ENCODE measurements at regions not wholly inside any gene's neighbourhood (a gene's known extent, or its start where the extent isn't known, plus 50 kb on each side); places are given as distances from the start of the nearest gene placed in this dataset.

DNA sequence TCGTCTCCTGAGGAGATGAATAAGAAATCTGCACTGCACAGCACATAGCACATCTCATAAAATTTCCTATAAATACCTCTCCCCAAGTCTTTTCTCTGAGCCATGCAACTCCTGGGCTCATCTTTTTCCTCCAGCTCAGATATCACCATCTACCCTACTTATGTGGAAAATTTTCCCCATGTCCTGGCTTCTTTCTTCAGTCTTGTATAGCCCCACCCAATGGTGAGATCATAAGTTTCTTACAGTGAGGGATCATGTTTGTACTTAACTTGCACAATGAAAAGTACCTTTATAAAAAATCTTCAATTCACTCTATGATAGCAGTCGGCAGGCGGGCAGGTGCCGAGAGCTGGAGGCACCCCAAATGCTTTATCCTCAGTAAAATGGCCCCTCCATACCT, 198.6 kb upstream of the S100G start:
- DNase-seq: no peak

DNA sequence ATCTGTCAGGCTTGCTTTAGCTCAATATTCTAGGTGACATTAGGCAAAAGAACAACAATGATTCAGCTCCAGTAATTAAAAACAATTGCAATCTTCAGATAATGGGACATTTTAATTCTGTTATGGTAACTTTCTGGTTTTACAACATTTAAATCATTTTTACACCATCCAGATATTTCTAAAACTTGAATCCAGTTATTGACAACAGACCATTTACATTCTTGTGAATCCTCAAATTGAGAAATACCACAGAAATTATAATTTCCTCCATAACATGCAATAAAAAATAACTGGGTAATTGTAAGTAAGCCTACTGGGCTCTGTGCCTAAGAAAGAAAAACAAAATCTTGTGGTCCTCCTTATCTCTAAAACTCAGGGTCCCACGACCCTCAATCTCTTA, 195.0 kb upstream of the S100G start:
- no peak for DNase-seq

DNA sequence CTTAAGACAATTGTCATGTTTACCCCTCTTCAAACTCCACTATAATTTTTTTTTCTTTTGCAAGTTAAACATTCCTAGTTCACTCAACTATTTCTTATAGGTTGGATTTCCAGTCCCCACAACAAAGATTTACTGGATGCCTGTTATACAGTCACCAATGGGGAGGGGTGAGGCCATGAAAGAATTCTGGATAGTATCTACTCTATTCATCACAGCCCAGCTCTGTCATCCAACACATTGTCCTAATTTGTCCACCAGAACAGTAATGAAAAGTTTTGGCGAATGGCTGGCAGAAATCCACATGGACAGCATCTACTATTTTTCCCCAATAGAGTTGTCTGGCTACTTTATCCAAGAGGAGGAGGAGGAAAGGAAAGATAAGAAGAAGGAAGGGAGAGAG, 192.7 kb upstream of the S100G start:
- no peak for DNase-seq

DNA sequence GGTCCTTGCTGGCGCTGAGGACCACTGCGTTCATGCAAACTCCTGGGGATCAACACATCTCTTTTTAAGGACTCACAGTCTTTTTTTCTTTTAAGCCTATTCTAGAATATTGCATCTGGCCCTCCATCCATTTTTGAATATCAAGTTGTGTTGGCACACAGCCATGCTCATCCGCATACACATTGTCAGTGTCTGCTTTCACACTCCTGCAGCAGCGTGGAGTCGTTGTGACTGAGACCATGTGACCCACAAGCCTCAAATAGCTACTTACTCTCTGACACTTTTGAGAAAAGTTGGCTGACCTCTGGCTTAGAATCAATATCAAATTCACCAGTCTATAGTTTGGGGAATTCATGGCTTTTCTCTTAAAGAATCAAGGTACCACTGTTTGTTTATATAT, 191.8 kb upstream of the S100G start:
- no peak for DNase-seq

DNA sequence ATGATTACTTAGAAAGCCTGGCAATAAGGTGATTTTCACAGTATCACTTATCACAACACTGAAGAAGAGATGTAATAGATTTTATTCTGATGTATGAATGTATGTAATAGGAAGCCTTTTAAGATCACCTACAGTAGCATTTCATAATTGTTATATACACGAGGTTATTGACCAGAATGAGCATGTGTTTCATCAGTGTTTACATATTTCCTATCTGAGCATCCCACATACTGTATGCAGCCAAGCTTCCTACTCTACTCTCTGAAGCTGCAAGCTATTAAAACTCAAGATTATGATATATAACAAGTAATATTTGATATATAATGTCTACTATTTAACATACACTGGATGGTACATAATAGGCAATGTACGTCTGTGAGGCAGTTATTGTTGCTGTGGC, 190.9 kb upstream of the S100G start:
- no peak for DNase-seq

DNA sequence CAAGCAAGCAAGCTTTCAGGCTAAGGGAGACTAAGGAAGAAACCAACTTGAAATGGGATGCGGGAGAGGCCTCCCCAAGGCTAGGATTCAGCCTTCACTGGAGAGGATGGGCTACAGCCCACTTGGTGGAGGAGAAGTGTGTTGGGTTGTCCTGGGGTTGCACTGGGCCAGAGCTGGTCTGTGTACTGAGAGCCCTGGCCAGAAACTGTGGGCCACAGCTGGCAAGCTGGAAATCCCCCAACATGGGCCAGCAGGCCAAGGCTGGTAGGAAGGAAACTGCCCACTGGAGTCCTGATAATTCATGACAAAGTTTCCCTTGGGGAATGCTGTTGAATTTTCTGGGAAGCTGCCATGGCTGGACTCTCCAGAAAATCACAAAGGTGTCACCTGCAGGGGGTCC, 188.0 kb upstream of the S100G start:
- DNase-seq: no peak

- no peak for DNase-seq
These were observed 187.0 kb upstream of the S100G start for GRCh38 chrX:16462912-16463311.

- no peak for DNase-seq
These were observed 185.6 kb upstream of the S100G start for GRCh38 chrX:16464369-16464768.

DNA sequence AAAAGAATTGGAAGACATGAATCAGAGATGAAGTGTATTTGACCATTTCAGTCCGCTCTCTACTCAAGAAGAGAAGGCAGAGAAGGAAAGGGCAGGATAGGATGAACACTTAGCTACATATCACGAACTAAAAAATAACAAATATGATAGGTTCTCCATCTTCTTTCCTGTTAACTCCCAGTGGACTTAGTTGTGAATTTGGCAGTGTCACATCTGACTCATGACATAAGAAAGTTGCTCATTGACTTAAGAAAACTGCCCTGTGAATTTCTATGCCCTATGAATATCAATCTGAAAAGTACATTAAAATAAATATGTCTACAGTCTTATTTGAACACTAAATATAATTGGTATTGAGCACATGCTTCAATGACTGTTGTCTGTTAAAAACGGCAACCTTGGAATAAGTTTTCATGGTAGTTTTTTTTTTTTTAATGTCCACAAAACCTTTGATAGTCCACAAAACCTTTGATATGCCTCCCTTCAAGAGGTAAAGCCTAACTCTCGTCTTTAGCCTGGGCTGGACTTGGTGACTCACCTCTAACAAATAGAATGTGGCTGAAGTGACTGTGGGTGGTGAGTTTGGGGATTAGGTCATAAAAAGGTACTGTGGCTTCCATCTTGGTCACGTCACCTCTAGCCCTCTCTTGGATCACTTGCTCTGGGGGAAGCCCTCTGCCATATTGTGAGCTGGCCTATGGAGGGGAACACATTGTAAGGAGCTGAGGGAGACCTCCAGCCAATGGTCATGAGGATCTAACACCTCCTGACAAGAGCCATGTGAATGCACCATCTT, 184.7 kb upstream of the S100G start:
- DNase-seq: no peak

- DNase-seq: no peak
These were observed 183.1 kb upstream of the S100G start for GRCh38 chrX:16466640-16467432.

DNA sequence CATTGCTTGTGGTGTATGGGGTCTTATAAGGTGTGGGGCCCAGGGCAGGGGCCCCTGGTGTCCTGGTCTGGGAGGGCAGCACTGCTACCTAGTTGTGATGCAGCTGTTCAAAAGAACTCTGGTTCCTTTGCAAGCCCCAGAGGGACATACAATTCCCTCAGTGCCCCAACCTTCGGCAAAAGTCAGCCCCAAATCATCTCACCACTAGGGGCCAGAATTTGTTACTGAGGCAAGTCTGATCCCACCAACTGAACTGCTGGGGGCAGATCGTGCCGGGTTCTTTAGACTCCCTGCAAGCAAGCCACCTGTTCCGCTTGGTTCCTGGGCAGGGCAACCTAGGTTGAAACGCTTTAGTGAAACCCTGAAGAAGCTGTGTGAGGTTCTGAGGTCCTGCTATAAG, 180.1 kb upstream of the S100G start:
- no peak for DNase-seq

DNA sequence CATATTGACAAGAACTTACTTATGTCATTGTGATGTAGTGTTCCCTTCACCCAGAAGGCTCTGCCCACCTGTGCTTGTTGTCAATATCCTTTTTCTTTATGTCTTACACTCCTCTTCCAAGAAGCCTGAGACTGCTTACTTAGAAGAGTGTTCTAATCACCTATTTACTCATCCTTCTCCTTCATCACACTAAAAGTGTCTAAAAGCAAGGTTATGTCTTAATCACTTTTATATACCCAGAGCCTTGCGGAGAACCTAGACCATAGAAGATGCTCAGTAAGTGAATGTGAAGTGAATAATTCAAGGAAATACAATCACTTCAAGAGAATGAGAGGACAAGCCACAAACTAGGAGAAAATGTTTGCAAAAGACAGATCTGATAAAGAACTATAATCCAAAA, 177.6 kb upstream of the S100G start:
- no peak for DNase-seq

DNA sequence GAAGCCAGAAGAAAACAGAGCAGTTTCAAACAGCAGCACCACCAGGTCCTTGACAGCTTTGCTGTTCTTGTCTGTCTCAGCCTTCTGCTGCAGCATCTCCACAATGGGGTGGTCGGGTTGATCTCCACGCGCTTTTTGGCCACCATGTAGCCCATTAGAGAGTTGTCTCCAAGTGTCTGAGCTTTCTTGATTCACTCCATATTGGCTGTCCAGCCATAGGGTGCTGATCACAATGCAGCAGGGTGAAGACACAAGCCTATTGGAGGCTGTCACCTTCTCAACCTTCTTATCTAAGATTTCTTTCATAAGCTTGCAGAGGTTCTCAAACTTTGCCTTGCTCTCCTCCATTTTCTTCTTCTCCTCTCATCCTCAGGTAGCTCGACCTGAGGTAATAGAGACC, 175.4 kb upstream of the S100G start:
- DNase-seq: no peak

DNA sequence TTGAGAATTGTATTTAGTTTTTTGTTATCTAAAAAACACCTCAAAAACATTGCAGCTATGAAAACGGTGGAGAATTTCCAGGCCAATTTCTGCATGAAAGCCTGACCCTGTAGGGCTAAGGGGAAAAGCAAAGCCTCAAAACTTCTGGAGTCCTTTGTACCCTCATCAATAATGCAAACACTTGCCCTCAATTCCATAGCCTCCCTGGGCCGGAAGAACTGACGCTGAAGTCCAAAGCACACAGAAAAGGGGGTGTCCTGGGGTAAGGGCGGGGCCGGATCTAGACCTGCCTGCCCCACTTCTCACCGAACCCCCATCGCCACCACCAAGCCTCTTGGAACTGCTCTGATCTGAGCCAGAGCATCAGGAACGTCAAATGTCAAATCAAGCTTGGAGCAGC, 173.9 kb upstream of the S100G start:
- no peak for DNase-seq

DNA sequence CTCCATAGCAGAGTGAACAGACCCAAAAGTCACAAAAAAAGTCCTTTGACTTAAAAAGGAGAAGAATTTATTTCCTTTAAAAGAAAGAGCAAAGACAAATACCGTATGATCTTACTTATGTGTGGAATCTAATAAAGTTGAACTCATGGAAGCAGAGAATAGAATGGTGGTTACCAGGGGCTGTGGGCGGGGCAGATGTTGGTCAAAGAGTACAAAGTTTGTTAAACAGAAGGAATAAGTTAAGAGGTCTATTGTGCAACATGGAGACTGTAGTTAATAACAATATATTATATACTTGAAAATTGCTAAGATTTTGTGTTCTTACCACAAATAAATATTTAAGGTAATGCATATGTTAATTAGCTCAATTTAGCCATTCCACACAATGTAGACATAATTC, 173.3 kb upstream of the S100G start:
- DNase-seq: no peak

GRCh38 chrX:16479206-16479869, 170.6 kb upstream of the S100G start:
- DNase-seq: no peak

- no peak for DNase-seq
These were observed 169.9 kb upstream of the S100G start for GRCh38 chrX:16480049-16480448.

GRCh38 chrX:16484338-16484737, 165.6 kb upstream of the S100G start:
- no peak for DNase-seq

GRCh38 chrX:16487620-16488385, 162.2 kb upstream of the S100G start:
- no peak for DNase-seq

GRCh38 chrX:16488959-16489358, 161.0 kb upstream of the S100G start:
- no peak for DNase-seq

DNA sequence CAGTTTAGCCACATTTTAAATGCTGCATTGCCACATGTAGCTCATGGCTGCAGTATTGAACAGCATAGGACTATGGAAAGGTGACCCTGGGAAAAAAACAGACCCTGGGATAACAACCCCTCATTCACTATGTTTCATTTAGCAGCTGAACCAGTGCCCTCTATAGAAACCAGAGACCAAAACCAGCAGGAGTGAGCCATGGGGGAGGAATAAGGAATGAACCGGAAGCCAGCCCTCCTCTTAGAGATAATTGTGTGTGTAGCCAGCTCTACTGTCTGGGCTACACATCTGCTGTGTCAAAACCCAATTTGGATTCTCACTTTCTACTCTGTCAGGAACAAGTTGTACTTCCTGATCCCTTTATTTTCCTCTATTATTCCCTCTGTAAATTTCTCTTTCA, 158.5 kb upstream of the S100G start:
- no peak for DNase-seq

DNA sequence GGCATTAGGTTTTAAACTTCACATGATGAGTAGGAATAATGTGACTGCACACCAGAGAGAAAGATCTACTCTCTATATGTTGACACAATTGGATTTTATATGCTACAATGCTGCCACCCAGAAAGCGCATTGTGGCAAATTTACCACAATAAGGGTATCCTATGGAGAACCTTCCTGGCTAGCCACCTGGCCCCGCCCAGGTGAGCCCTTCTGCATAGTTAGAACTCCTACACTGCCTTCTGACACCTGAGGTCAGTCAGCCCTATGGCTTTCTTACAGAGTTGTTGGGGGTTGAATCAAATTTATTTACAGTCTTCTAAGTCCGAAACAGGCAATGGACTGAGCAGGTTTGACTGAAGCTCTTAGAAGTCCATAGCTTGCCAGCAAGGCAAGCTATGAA, 153.8 kb upstream of the S100G start:
- DNase-seq: no peak

Measured in NCI-H748 treated with DMSO at 0.1 percent for 48 hours (cell line).